ENCODE measurements at regions not wholly inside any gene's neighbourhood (a gene's known extent, or its start where the extent isn't known, plus 50 kb on each side); places are given as distances from the start of the nearest gene placed in this dataset.

DNA sequence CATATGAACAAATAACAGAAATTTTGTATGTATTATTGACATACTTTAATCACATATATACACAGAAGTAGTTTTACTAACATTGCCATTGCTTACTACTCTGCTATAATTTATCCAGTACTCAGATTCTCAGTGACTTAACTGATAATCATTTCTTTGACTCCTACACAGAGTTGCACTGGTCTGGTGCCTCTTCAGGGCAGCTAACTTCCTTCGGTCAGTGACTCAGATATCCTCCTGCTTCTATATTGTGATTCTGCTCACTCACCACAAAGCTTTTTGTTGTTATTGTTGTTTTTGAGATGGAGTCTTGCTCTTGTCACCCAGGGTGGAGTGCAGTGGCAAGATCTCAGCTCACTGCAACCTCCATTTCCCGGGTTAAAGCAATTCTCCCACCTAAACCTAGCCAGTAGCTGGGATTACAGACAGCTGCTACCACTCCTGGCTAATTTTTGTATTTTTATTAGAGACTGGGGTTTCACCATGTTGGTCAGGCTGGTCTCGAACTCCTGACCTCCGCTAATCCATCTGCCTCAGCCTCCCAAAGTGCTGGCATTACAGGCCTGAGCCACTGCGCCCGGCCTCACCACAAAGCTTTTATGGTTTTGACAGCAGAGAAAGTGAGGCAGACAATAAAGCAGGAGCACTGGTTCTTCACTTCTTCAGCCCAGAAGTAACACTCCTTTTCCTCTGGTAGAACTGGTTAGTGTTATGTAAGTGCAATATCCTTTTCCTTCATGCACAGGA lies 499.3 kb downstream of the EPHA5 start:
- TF ChIP-seq, protein P1, sequence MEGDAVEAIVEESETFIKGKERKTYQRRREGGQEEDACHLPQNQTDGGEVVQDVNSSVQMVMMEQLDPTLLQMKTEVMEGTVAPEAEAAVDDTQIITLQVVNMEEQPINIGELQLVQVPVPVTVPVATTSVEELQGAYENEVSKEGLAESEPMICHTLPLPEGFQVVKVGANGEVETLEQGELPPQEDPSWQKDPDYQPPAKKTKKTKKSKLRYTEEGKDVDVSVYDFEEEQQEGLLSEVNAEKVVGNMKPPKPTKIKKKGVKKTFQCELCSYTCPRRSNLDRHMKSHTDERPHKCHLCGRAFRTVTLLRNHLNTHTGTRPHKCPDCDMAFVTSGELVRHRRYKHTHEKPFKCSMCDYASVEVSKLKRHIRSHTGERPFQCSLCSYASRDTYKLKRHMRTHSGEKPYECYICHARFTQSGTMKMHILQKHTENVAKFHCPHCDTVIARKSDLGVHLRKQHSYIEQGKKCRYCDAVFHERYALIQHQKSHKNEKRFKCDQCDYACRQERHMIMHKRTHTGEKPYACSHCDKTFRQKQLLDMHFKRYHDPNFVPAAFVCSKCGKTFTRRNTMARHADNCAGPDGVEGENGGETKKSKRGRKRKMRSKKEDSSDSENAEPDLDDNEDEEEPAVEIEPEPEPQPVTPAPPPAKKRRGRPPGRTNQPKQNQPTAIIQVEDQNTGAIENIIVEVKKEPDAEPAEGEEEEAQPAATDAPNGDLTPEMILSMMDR (IDR thresholded peaks at IDR 0.05), result no peak
- TF ChIP-seq ZFX (IDR thresholded peaks at IDR 0.05; ENCODE audit: borderline replicate concordance), result no peak

Measured in 22Rv1 (cell line).